Stimulated activated CD8-positive, alpha-beta memory T cell treated with anti-CD3 and anti-CD28 coated beads, Interleukin-4, amount 100 ng/mL, for 1 hour (primary cell): ENCODE measurements at regions not wholly inside any gene's neighbourhood (a gene's known extent, or its start where the extent isn't known, plus 50 kb on each side); places are given as distances from the start of the nearest gene placed in this dataset.
A peak's percentile ranks its signal among the peaks of the same experiment; 100 is the strongest.
"Not testable (repeated sequence)": the region's sequence is repeated elsewhere in the genome, so short reads cannot be mapped to it uniquely, and the experiment has no call there.

Experiments
- DNase-seq, 2 donors: peaks; one replicate each; pipeline ENCODE4 v3.0.0-alpha.2; 2020; ENCODE audit warnings: low read depth in 2 of 2, low spot score in 1 of 2

DNA sequence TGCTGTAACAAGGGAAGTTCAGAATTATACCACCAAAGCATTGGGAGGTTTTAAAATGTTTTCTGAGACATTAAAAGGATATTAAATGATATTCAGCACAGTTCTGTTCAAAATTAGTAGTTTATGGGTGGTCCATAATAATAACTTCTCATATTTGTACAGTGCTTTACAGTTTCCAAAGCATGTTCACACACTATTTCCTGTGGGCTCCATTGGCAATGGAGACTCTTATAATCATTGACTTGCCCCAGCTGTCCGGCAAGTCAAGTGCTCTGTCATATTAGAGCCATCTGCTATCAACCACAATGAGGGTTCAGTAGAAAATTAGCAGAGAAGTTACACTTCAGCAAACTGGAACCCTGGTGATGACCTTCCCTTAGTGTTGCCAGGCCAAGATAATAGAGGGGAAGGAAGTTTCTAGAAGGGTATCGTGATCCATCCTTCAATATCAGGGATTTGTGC lies 526.6 kb upstream of the CCDC196 start:
- DNase-seq = no peak

DNA sequence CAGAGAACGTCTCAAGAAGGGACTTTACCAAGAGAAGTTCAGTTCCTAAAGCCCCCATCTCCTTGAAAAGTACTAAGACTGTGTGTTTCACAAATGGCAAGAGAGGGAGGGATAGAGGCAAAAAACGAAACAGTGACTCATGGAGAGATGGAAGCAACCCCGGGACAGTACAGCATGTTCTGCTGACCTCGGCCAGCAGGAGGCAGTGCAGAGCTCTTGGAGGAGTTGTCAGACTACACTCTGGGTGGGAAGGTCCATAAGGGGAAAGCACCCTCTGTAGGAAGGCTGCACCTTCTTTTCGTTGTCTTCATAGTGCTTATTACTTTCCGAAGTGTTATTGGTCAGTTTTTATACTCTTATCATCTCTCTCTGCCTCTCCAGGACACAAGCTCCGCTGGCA lies 525.2 kb upstream of the CCDC196 start:
- DNase-seq = peak; percentile 22 to 40

DNA sequence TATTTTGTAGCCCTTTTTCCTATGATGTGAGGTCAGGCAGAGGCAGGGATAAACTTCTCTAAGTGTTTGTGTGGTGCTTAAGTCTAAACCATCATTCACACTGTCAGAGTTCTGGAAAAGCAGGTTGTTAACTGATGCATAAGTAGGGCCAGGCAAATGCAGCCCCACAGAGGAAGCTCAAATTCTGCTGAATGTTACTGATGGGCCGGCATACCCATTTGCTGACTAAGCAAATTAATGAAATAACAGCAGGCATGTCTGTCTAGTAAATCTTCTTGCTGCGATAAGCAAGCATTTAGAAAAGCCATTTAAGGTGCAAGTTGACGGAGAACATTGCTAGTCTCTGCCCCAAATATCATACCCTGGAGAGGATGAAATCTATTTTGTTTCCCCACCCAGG lies 523.2 kb upstream of the CCDC196 start:
- DNase-seq = no peak

DNA sequence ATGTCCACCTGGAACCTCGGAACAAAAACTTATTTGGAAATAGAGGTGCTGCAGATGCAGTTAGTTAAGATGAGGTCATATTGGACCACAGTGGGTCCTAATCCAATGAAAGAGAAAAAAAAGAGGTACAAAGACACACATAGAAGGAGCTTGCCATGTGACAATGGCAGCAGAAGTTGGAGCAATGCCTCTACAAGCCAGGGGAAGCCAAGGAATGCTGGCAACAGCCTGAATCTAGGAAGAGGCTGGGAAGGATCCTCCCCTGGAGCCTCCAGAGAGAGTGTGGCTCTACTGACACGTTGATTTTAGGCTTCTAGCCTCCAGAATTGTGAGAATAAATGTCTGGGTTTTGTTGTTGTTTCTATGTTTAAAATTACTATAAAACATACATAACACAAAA lies 521.8 kb upstream of the CCDC196 start:
- DNase-seq = no peak

DNA sequence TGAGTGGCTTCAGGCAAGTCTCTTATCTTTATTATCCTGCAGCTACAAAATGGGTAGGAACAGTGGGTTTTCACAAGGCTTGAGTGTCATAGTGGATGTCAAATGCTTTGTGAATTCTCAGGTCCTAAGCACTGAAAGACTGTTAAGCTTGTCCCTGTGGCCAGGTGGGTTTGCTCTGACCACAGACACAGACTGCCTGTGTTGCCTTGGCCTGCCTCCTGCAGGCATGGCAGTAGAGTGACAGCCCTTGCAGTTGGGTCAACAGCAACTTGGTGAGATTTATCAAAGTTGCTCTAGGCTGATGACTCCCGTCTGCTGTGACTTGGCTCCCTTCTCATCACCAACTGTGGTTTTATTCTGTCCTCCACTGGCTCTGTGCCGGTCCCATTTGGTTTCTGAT lies 520.0 kb upstream of the CCDC196 start:
- no peak for DNase-seq

DNA sequence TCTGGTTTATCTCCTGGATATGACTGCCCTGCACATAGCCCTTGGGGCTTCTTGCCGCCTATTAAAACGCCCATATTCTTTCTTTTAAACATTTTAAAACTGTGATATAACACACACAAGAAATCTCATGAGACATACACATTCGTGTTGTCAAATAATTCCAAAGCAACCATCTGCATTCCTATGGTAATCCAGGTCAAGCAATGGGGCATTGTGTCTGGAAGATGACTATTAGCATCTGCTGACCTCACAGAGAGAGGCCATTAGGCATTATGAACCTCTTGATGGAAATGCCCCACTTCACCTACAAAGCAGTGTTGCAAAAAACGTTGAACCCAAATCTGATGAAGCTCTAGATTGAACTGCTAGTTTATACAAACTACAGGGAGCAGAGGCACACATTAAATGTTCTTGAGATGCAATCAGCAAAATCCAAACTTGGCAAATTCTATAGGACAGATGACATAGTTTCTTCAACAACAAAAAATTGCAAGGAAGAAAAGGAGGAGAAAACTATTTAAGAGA lies 513.8 kb upstream of the CCDC196 start:
- no peak for DNase-seq

DNA sequence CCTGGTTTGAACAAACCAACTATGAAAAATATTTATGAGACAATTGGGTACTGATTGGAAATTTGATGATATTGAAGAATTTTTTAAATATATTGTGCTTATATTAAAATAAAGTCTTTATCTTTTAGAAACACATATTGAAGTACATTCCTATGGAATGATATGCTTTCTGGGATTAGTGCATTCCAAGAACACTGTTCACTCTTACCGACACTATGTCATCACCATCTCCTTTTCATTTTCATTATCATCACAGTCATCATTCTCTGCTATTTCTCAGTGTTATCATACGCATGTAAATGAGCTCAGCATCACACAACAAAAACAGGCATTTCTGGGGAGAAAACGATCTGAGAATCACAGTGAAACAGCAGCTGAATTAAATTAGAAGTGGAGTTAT lies 513.3 kb upstream of the CCDC196 start:
- DNase-seq = no peak

DNA sequence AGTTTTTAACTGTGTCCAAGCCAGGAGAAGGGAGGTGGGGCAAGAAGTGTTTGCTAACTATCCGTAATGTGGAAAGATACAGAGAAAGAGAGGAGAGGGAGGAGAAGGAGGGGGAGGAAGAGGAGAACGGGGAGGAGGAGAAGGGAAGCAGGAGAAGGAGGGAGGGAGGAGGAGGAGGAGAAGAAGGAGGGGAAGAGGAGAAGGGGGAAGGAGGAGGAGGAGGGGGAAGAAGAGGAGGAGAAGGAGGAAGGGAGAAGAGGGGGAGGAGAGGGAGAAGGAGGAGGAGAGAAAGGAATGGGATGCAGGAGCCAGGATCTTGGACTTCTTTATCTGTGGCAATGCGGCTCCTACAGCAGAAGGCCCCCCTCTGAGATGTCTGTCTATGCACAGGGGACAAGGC lies 510.3 kb upstream of the CCDC196 start:
- no peak for DNase-seq

DNA sequence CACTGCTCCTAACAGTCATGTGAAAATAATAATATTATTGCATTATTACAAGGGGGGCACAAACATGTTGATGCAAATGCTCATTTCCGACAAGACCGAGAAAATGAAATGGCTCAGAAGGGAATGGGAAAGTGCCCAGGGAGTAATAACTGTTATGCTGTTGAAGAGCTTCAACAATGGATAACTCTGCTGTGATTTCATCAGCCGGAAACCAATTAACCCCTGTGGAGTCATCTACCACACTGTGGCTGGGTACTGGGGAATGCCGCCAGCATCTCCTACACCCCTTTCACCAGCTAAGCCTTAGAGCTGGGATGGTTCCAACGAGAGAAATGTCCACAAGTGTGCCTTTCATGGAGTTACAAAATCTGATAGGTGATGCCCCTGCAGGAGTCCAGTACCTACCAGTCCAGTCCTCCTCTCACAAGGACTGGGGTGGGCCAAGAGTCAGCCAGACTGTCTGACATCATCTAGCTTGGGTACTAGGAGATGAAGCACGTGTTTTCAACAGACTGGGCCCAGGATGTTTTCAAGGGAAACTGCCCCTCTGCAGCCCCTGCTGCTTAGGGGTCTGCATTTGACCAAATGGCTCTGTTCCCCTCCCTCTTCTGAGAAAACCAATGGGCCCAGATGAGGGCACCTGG lies 509.3 kb upstream of the CCDC196 start:
- no peak for DNase-seq

DNA sequence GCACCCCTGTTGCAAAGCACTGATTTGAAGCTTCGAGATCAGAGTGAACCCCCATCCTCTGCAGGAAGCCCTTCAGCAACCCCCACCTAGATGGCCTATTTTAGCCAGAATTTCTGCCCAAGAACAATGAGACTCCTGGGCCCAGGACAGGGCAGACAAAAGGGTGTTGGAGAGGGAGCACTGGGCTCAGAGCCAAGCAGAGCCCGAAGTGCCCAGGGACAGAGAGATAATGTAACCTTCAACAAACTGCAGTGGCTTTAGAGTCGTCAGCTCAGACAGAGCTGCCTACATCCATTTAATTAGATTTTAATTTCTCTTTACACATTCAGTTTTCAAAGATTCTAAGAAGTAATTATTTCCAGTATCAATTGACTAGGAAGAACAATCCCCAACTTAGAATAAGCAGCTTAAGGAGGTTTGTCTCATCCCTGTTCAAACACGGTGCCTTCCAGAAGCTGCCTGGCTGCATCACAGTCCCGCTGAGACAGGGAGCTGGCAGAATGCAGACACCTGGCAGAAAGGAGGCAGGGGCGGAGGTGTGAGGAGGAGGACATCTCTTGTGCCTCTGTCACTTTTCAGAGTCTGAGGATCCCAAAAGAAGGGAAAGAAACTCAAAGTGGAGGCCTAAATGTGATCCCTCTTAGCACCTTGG lies 504.9 kb upstream of the CCDC196 start:
- no peak for DNase-seq

DNA sequence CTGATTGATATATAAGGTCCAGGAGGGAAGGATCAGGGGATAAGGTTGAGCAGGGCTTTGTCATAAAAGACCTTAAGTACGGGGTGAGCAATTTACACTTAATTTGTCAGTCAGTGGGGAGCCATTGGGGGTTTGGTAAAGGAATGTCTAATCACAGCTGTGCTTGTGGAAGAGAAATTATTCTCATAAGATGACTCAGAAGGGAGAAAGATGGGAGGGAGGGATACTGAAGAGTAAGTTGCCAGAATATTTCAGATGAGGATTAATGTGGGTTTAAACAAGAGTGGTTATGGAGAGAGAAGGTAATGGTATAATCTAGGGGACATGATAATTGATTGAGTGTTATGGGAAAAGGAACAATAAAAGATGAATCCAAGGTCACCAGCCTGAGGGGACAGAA lies 500.1 kb upstream of the CCDC196 start:
- no peak for DNase-seq

DNA sequence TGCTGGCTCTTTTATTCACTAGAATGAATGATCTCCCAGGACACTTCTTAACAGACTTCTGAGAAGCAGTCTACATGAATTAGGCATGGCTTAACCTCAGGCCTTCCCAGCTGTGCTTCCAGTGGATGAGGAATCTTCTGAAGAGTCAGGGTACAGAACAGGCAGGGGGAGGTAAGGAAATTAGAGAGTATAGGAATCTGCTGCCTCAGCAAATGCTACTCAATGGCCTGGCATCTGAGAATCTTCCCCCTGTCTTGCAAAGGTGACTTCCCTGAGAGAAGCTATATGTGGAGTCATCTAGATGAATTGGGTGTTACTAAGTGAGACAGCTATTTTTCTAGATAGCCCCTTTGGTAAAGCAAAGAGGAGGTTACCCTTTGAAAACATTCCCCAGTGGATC lies 496.2 kb upstream of the CCDC196 start:
- no peak for DNase-seq

DNA sequence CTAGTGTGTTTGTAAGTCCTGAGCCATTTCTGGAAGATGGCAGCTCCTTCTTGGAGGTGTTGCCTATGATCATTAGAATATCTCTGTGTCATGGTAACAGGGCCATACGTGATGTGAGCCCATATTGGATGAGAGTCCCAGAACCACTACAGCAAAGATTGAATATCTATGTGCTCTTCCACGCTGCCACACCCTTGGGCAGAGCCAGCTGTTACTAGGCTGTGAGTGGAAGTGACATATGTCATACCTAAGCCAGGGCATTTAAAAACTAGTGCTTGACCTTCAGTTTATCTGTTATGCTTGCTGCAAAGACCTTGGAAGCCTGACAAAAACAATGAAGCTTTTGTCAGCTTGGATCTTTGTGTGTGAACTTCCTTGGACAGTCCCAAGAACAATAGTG lies 495.1 kb upstream of the CCDC196 start:
- DNase-seq = no peak

DNA sequence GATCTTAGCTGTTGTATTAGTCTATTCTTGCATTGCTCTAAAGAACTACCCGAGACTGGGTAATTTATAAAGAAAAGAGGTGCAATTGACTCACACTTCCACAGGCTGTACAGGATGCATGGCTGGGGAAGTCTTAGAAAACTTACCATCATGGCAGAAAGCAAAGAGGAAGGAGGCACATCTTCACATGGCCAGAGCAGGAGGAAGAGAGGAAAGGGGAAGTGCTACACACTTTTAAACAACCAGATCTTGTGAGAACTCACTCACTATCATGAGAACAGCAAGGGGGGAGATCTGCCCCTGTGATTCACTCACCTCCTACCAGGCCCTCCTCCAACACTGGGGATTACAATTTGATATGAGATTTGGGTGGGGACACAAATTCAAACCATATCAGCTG lies 494.2 kb upstream of the CCDC196 start:
- DNase-seq = not testable (repeated sequence)

DNA sequence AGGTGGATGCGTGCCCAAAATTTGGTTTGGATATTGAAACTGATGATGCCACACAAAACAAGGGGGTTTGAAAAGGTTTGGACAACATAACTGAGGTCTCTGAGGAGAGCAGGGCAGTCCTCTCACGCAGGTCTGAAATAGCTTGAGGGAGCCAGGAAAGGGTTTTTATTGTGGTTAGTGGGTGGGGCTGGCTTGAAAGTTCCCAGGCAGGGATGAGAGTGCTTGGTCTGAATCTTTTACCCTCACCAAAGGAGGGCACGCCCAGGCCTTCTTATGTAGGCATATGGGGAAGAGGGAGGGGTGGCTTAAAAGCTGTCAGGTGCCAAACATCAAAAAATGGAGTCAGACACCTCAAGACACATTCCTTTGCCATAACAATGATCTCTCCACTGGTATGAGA lies 493.1 kb upstream of the CCDC196 start:
- DNase-seq = no peak

DNA sequence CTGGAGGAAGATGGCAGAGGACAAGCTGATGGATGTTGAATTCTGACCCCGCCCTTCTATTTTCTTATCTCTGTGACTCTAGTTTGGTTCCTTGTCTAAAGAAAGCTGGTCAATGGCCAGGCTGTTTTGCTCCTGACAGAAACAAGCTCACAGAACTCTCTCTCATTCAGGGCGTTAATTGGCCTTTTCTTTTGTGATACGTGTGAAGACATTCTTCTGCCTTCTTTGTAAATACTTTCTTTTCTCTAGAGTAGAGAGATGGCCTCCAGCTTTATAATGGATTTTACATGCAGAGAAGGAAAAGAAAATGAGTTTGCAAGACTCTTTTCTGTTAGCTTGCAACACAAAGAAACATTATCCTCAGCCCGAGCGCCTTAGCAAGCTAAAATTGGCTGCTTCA lies 492.2 kb upstream of the CCDC196 start:
- no peak for DNase-seq

DNA sequence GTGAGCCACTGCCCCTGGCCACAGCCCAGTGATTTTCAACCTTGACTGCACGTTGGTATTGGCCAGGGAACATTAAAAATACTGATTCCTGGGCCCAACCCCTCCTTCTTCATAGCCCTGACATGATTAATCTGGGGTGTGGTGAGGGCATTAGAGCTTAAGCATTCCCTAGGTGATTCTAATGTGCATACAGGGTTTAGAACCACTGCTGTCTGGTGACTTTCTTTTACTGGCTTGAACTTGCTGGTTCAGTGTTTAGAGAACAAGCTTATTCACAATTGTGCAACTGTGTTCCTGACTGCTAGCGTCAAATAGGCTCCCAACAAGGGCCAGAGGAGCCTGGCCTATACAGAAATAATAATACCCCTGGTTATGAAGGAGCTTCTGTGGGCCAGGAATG lies 488.8 kb upstream of the CCDC196 start:
- DNase-seq = no peak

DNA sequence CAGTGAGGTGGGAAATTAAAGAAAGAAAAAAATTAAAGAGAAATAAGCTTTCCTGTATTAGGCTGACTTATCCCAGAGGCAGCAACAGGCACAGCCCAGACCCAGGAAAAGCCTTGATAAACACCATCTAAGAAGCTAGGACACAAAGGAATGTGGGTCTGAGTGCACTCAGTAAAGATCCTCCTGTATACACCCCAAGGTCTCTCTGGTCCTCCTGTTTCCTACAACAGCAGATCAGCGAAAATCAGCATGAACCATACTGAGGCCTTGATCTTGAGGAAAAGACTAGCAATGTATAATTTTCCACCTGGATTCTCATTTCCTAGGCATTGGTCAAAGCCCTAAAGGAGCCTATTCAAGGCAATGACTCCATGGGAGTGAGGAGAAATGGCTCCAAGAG lies 486.3 kb upstream of the CCDC196 start:
- DNase-seq = no peak

DNA sequence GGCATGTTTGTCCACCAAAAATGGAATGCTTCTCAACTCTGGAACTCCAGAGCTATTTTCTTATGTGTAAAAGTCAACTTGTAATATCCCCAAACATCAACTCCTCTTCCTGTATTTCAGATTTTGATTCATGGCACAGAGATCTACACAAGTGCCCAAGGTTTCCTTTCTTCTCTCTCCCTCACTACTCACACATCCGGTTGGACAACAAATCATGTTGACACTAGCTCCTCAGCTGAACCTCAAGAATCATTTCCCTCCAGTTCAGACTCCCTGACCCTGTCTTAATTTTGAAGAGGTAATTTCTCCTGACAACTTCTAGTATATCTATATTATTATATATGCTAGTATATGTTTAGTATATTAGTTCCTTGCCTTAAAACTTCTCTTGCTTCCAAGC lies 485.4 kb upstream of the CCDC196 start:
- no peak for DNase-seq

DNA sequence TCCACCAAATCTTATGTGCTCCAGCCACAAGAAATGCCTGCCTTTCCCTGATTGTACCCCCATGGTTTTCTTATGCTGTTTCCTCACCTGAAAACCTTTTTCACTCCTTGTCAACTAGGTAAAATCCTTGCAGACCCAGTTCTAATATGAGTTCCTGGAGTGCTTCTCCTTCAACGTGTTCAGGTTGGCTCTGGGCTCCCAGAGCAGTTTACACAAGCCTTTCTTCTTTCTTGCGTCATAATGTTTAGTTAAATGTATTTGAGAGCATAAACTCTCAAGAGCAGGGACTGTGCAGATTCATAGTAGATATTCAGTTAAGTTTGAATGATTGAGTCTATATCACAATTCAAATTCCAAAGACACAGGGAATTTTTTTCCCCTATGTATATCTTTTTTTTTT lies 484.8 kb upstream of the CCDC196 start:
- no peak for DNase-seq

DNA sequence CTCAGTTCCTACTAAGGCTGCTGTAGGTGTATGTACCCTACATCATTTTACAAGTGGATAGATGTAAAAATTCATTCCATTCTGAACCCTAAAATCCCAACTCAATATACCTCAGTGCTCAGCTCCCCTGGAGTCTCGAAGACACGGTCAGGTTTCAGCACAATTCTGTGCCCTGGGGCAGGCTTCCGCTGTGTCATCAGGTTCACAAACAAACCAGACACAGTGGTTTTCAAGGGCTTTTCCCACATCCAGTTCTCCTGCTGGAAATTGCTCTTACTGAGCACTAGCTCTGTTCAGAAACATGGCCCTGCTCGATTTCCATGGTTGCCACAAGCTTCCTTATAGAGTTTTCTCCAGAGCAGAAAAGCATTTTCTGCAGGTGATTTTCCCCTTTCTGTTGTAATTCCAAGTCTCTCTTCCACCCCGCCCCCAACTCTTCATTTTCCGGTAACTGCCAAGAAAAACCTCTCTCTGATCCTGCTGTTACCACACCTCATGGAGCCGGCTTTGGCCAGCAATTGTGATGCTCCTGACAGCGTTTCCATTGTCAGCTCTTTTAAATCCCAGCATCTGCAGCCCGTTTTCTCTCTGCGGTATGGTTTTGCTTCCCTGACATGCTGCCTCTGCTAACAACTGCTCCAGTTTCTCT lies 483.0 kb upstream of the CCDC196 start:
- DNase-seq = no peak

DNA sequence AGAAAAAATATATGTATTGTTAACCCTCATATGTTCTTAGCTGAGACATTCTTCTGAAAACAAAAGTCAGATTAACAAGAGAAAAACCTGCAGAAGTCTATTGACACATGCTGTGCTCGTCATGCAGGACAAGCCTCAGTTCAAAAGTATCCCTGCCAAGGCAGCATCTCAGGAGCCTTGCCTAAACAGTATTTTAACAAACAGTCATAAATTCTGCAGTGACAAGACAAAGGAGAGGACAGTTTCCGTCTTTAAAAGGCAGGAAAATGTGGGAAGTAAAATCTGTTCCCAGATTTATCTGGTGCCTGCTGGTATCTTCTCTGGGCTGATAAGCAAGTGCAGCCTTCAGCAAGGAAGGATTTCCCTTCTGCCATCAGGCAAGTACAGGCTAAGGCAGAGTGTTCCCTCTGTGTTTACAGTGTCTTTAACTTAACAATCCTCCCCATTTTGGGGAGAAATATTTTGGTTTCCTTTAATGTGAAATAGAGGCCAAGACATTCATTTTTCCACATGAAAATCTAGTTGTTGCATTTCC lies 480.2 kb upstream of the CCDC196 start:
- no peak for DNase-seq
